ENCODE measurements at regions not wholly inside any gene's neighbourhood (a gene's known extent, or its start where the extent isn't known, plus 50 kb on each side); places are given as distances from the start of the nearest gene placed in this dataset.

GRCh38 chr3:55201779-55202178 lies 273.9 kb upstream of the LRTM1 start:
- no peak for DNase-seq (ENCODE audit: low read depth, low spot score)
- ChIA-PET SMC1A (ENCODE audit: uncharacterized antibody, unreplicated experiment) (no interaction called here), CTCF (no interaction called here), POLR2A (no interaction called here), RAD21 (ENCODE audit: unreplicated experiment) (no interaction called here)
- no TSS peak for BruUV-seq (replicated peaks)
- H3K9ac ChIP-seq (ENCODE audit: control insufficient read depth, insufficient read depth, low read length), result no peak overlapping the region
- intact Hi-C loops (cut with micrococcal nuclease; ENCODE audit: unreplicated experiment), result no loop called here
- WGBS (ENCODE audit: insufficient coverage, insufficient replicate concordance, low lambda C conversion rate, missing lambda C conversion rate), result 24% methylated on average over 7 of the region's 7 CpGs
- H3K9me3 ChIP-seq (replicated peaks; ENCODE audit: control insufficient read depth, insufficient read depth, low read length), result no peaks in the 10 kb centered on the region
- H3K4me2 ChIP-seq (ENCODE audit: control insufficient read depth, insufficient read depth), result no peak overlapping the region
- no peaks in the 10 kb centered on the region for H3K4me1 ChIP-seq (ENCODE audit: control insufficient read depth, insufficient read depth, low read length)
- TF ChIP-seq GATAD2B (conservative IDR thresholded peaks at IDR 0.05; ENCODE audit: low read depth) (no peak), SMC3 (IDR thresholded peaks at IDR 0.05; ENCODE audit: borderline replicate concordance, low read length) (no peak), FOS (IDR thresholded peaks at IDR 0.05; ENCODE audit: borderline replicate concordance, extremely low read depth, insufficient read length) (no peak), YBX1 (IDR thresholded peaks at IDR 0.05) (no peak), HSF1 (IDR thresholded peaks at IDR 0.05; ENCODE audit: low read depth, low read length) (no peak), NR2F1 (conservative IDR thresholded peaks at IDR 0.05) (no peak), FOXM1 (IDR thresholded peaks at IDR 0.05; ENCODE audit: low read depth, low read length) (no peak), JUNB (IDR thresholded peaks at IDR 0.05) (no peak), MYC (IDR thresholded peaks at IDR 0.05; ENCODE audit: insufficient read depth, insufficient read length, insufficient replicate concordance, low read length, severe bottlenecking) (no peak), SREBF2 (IDR thresholded peaks at IDR 0.05; ENCODE audit: low read length) (no peak), IRF4 (IDR thresholded peaks at IDR 0.05; ENCODE audit: low read depth, low read length) (no peak), TCF7 (IDR thresholded peaks at IDR 0.05; ENCODE audit: borderline replicate concordance) (no peak), RAD51 (IDR thresholded peaks at IDR 0.05) (no peak), KLF5 (IDR thresholded peaks at IDR 0.05; ENCODE audit: partially characterized antibody) (no peak), ZNF622 (IDR thresholded peaks at IDR 0.05) (no peak), ZNF592 (IDR thresholded peaks at IDR 0.05) (no peak), YY1 (IDR thresholded peaks at IDR 0.05; ENCODE audit: low read depth, low read length) (no peak), TCF12 (IDR thresholded peaks at IDR 0.05; ENCODE audit: low read depth, low read length) (no peak), MEF2B (IDR thresholded peaks at IDR 0.05; ENCODE audit: partially characterized antibody, poor library complexity, severe bottlenecking) (no peak)
- in situ Hi-C loops (cut with MboI), result no loop called here
- no peaks in the 10 kb centered on the region for H3K36me3 ChIP-seq (ENCODE audit: control insufficient read depth in 2 of 2, insufficient read depth in 2 of 2, low read length in 1 of 2)
- no peak overlapping the region for H3K27ac ChIP-seq (ENCODE audit: control insufficient read depth, insufficient read depth)
- FAIRE-seq, result no peak
- no peak for ATAC-seq
- no peak overlapping the region for H3K4me3 ChIP-seq
- H2AFZ ChIP-seq (ENCODE audit: control insufficient read depth, low read depth, low read length), result no peak overlapping the region
- peaks cover 0 to 2% of the 10 kb centered on the region in 2 experiments; a peak in 1 of 4 replicates for H3K27me3 ChIP-seq (replicated peaks in 1 of 2; ENCODE audit: control insufficient read depth in 2 of 2, insufficient read depth in 2 of 2, low read length in 1 of 2)
- H3K79me2 ChIP-seq (ENCODE audit: control insufficient read depth, insufficient read depth, low read length), result no peaks in the 10 kb centered on the region
- no peaks in the 10 kb centered on the region; the same call in 1 of the 2 replicates for H4K20me1 ChIP-seq (ENCODE audit: control insufficient read depth, insufficient read depth)

All from GM12878 (cell line).